Heart left ventricle (tissue), 16 donors: ENCODE measurements at regions not wholly inside any gene's neighbourhood (a gene's known extent, or its start where the extent isn't known, plus 50 kb on each side); places are given as distances from the start of the nearest gene placed in this dataset.

ENCODE experiments used
- ATAC-seq, 4 donors: fragments of 200-7000 bp; cut with Tn5 transposase; one replicate each; pipeline ENCODE4 v1.9.1; 2020 to 2022; ENCODE audit warnings: moderate library complexity in 4 of 4, mild to moderate bottlenecking in 3 of 4, moderate number of reproducible peaks in 1 of 4
- DNase-seq, 5 donors: peaks; one replicate each; pipeline ENCODE4 v3.0.0-alpha.2; 2020
- H3K27ac ChIP-seq, 12 donors: fragments of 200-600 bp; sonication (generic) in 4 of 12; one replicate each; pipeline versions ENCODE4 v1.5.0 to v1.8.0; 2016 to 2022; ENCODE audit warnings: mild to moderate bottlenecking in 2 of 12
- H3K27me3 ChIP-seq, 9 donors: fragments of 200-600 bp; sonication (generic) in 2 of 9; one replicate each; pipeline versions ENCODE4 v1.5.1 to v1.8.0; 2016 to 2022; ENCODE audit warnings: mild to moderate bottlenecking in 3 of 9
- H3K36me3 ChIP-seq, 9 donors: fragments of 200-600 bp; sonication (generic) in 2 of 9; one replicate each; pipeline versions ENCODE4 v1.5.0 to v1.8.0; 2018 to 2022; ENCODE audit warnings: mild to moderate bottlenecking in 2 of 9
- H3K4me1 ChIP-seq, 12 donors: fragments of 200-600 bp; sonication (generic) in 4 of 12; one replicate each; pipeline versions ENCODE4 v1.5.0 to v1.8.0; 2016 to 2022; ENCODE audit warnings: mild to moderate bottlenecking in 3 of 12
- H3K4me3 ChIP-seq, 12 donors: fragments of 200-600 bp; sonication (generic) in 4 of 12; one replicate each; pipeline versions ENCODE4 v1.5.0 to v1.8.0; 2017 to 2022; ENCODE audit warnings: mild to moderate bottlenecking in 9 of 12, moderate library complexity in 4 of 12
- H3K9me3 ChIP-seq, 12 donors: fragments of 200-600 bp; sonication (generic) in 4 of 12; one replicate each; pipeline versions ENCODE4 v1.5.0 to v1.8.0; 2016 to 2022; ENCODE audit warnings: mild to moderate bottlenecking in 1 of 12
- CTCF ChIP-seq, 12 donors: fragments of 200-600 bp; sonication (generic) in 4 of 12; IDR thresholded peaks; one replicate each; pipeline versions ENCODE4 v1.5.0 to v1.8.0; 2018 to 2022; ENCODE audit warnings: antibody characterized with exemption in 12 of 12, mild to moderate bottlenecking in 5 of 12
- POLR2A ChIP-seq, 2 donors: fragments of 450-650 bp; IDR thresholded peaks; one replicate each; pipeline ENCODE4 v1.6.1; 2017; ENCODE audit warnings: antibody characterized with exemption in 2 of 2, mild to moderate bottlenecking in 2 of 2, moderate library complexity in 2 of 2
- WGBS, 4 donors: extraction: QIAGEN DNeasy Blood & Tissue Kit in 2 of 4; methylation state at CpG; one replicate each; pipeline versions ENCODE4 v1.1.5 to v1.1.7; 2013 to 2018; 5-methylcytosine and 5-hydroxymethylcytosine counted together
- intact Hi-C, 10 donors: fragments of 100-400 bp; cut with DNase I; formaldehyde crosslinking; loops; one replicate each; pipeline versions ENCODE4 v1.11.1 to v1.14.2; 2022
- donor health status: ischemic (EF 13 %, LVEDD 7.1; RV severe dilation, severe dysfunction).
- donor health status: healthy with polysubstance abuse.
- donor health status: DM: no; HTN: yes; CAD: no.
- donor health status: DM: no; HTN: no; CAD: no.
- donor health status: ischemic (EF 25% LVEDD 6.9; RV normal size, moderate dysfunction).
- donor health status: ischemic (EF 25% LVEDD 5.7; RV mildly dilated, moderate dysfunction).
- donor health status: healthy.
- donor health status: DM: yes; HTN: yes; CAD: no.
- donor health status: ischemic (EF 35%, LVEDD 5.7; RV mildly dilated, moderate dysfunction).
- donor health status: nonischemic (EF 11% LVEDD 7.7; RV severe dilation, severe dysfunction).
- donor health status: DM: yes; HTN: yes; CAD: no.
- donor health status: PGD.
- donor health status: ischemic (EF 29% LVEDD 5.4; RV normal size, mild dysfunction).
- donor health status: nonischemic (EF 23%, LVEDD 6.1; RV moderate dilation, normal function).

- 71 to 91% (median 84%) methylated on average over 1 of the region's 1 CpG for WGBS, 4 donors
- H3K4me1 ChIP-seq: peaks cover 0 to 5% (median 0%) of the 10 kb centered on the region in 12 donors
- DNase-seq: no peak
- no peaks in the 10 kb centered on the region for H3K9me3 ChIP-seq
- no peak for ATAC-seq
- no peaks in the 10 kb centered on the region for H3K27me3 ChIP-seq
- no peaks in the 10 kb centered on the region for H3K36me3 ChIP-seq
- TF ChIP-seq CTCF (IDR thresholded peaks at IDR 0.05): no peak
- TF ChIP-seq POLR2A (IDR thresholded peaks at IDR 0.05): no peak
- H3K4me3 ChIP-seq: no peak overlapping the region
- H3K27ac ChIP-seq: no peak overlapping the region
- intact Hi-C loops: loop anchor here in 1 of 10 donors (10.0 kb wide), 1 partner anchor 59 kb away; the partner anchor contains the start of gene DSG1
Observed at GRCh38 chr18:31255953-31256352, 62.0 kb upstream of the DSG1 start.

GRCh38 chr18:31258789-31259188, 59.2 kb upstream of the DSG1 start:
- TF ChIP-seq CTCF (IDR thresholded peaks at IDR 0.05): no peak
- TF ChIP-seq POLR2A (IDR thresholded peaks at IDR 0.05): no peak
- H3K4me1 ChIP-seq: peaks cover 0 to 7% (median 0%) of the 10 kb centered on the region in 12 donors
- no peak for DNase-seq
- ATAC-seq: no peak
- H3K9me3 ChIP-seq: no peaks in the 10 kb centered on the region
- H3K36me3 ChIP-seq: no peaks in the 10 kb centered on the region
- no peaks in the 10 kb centered on the region for H3K27me3 ChIP-seq
- no peak overlapping the region for H3K4me3 ChIP-seq
- intact Hi-C loops: loop anchor here in 1 of 10 donors (10.0 kb wide), 1 partner anchor 56 kb away; the partner anchor contains the start of gene DSG1
- 89 to 95% (median 92%) methylated on average over 3 of the region's 3 CpGs for WGBS, 4 donors
- H3K27ac ChIP-seq: no peak overlapping the region

- Histone ChIP-seq H3K4me3 (no peak overlapping the region), H3K27me3 (no peaks in the 10 kb centered on the region), H3K36me3 (no peaks in the 10 kb centered on the region), H3K9me3 (no peaks in the 10 kb centered on the region), H3K4me1 (peaks cover 0 to 7% (median 0%) of the 10 kb centered on the region in 12 donors), H3K27ac (peak overlapping the region in 2 of 12 donors; percentile 8 to 12)
- intact Hi-C loops: loop anchor here in 5 of 10 donors (5.0 to 10.0 kb wide), 5 partner anchors 133 to 233 kb away; partner anchors contain the start of genes DSC2 (in 1 of the 5) and DSG2 (in 1 of the 5)
- 57 to 68% (median 59%) methylated on average over 6 of the region's 6 CpGs for WGBS, 4 donors
- TF ChIP-seq POLR2A (IDR thresholded peaks at IDR 0.05) (no peak), CTCF (IDR thresholded peaks at IDR 0.05) (no peak)
- peak in 2 of 4 donors; percentile 61 to 71 for ATAC-seq
- no peak for DNase-seq
Observed at GRCh38 chr18:31261792-31262582, 56.0 kb upstream of the DSG1 start.

- H3K4me3 ChIP-seq: no peak overlapping the region
- no peak for ATAC-seq
- peaks cover 0 to 18% (median 8%) of the 10 kb centered on the region in 12 donors for H3K4me1 ChIP-seq
- H3K27me3 ChIP-seq: no peaks in the 10 kb centered on the region
- intact Hi-C loops: loop anchor here in 6 of 10 donors (5.0 to 10.0 kb wide), 6 partner anchors 127 to 244 kb away; partner anchors contain the start of gene DSG2 (in 1 of the 6)
- H3K9me3 ChIP-seq: no peaks in the 10 kb centered on the region
- H3K36me3 ChIP-seq: no peaks in the 10 kb centered on the region
- H3K27ac ChIP-seq: no peak overlapping the region
- TF ChIP-seq CTCF (IDR thresholded peaks at IDR 0.05): no peak
- no peak for TF ChIP-seq POLR2A (IDR thresholded peaks at IDR 0.05)
- no peak for DNase-seq
- WGBS, 4 donors: 32 to 44% (median 40%) methylated on average over 2 of the region's 2 CpGs
Observed at GRCh38 chr18:31267823-31268481, 50.0 kb upstream of the DSG1 start.
